22Rv1 (cell line): ENCODE measurements at regions not wholly inside any gene's neighbourhood (a gene's known extent, or its start where the extent isn't known, plus 50 kb on each side); places are given as distances from the start of the nearest gene placed in this dataset.

Source experiments
- CTCF ChIP-seq: fragments of 450-650 bp; IDR thresholded peaks from 2 replicates; pipeline ENCODE4 v1.5.1; 2017; ENCODE audit warnings: mild to moderate bottlenecking
- ZFX ChIP-seq: fragments of 450-650 bp; IDR thresholded peaks from 2 replicates; pipeline ENCODE4 v1.6.1; 2017; ENCODE audit warnings: antibody characterized with exemption, borderline replicate concordance

GRCh38 chr11:19597206-19597605, 115.4 kb upstream of the NAV2 start:
- TF ChIP-seq CTCF (no peak), ZFX (no peak)
